Astrocyte (in vitro differentiated cells and primary cell): ENCODE measurements at regions not wholly inside any gene's neighbourhood (a gene's known extent, or its start where the extent isn't known, plus 50 kb on each side); places are given as distances from the start of the nearest gene placed in this dataset.
A peak's percentile ranks its signal among the peaks of the same experiment; 100 is the strongest.

Source experiments
- DNase-seq: peaks from one replicate; pipeline ENCODE4 v3.0.0-alpha.2; 2010; ENCODE audit warnings: low read depth
- FAIRE-seq: peaks from 2 replicates; lab custom pipeline; 2011; peaks lifted over from hg19 to GRCh38; lab: Jason Lieb, UNC
- H2AFZ ChIP-seq: 2 replicates; pipeline ENCODE4 v1.6.0; 2012; ENCODE audit warnings: low read depth, low read length, inconsistent platforms
- H3K27ac ChIP-seq: 2 replicates; pipeline ENCODE4 v1.5.1; 2011; ENCODE audit warnings: low read depth, low read length, inconsistent platforms
- H3K27me3 ChIP-seq: 2 replicates; pipeline ENCODE4 v1.6.0; 2011; ENCODE audit warnings: low read length, inconsistent platforms; ENCODE audit not compliant: insufficient read depth
- H3K36me3 ChIP-seq: 2 replicates; pipeline ENCODE4 v1.5.1; 2011; ENCODE audit warnings: low read length, inconsistent platforms; ENCODE audit not compliant: insufficient read depth
- H3K4me1 ChIP-seq: 2 replicates; pipeline ENCODE4 v1.5.1; 2011; ENCODE audit warnings: low read length, inconsistent platforms; ENCODE audit not compliant: insufficient read depth
- H3K4me2 ChIP-seq: 2 replicates; pipeline ENCODE4 v1.6.0; 2012; ENCODE audit warnings: low read length, inconsistent platforms
- H3K4me3 ChIP-seq: 2 replicates; pipeline ENCODE4 v1.5.1; 2011; ENCODE audit warnings: low read depth, mild to moderate bottlenecking, low read length, inconsistent platforms; ENCODE audit not compliant: insufficient read depth
- H3K79me2 ChIP-seq: 2 replicates; pipeline ENCODE4 v1.6.0; 2012; ENCODE audit warnings: mild to moderate bottlenecking, low read length, inconsistent platforms; ENCODE audit not compliant: insufficient read depth
- H3K9ac ChIP-seq: 2 replicates; pipeline ENCODE4 v1.6.0; 2012; ENCODE audit warnings: mild to moderate bottlenecking, low read length, inconsistent platforms
- H3K9me3 ChIP-seq: 2 replicates; pipeline ENCODE4 v1.5.1; 2012; ENCODE audit warnings: low read depth, mild to moderate bottlenecking, low read length, inconsistent platforms; ENCODE audit not compliant: insufficient read depth
- H4K20me1 ChIP-seq: 2 replicates; pipeline ENCODE4 v1.6.0; 2012; ENCODE audit warnings: low read length, inconsistent platforms; ENCODE audit not compliant: insufficient read depth
- H3K27ac Mint-ChIP-seq: one replicate; pipeline ENCODE4 v1.8.0; 2021; ENCODE audit warnings: mild to moderate bottlenecking, mixed read lengths; ENCODE audit not compliant: unreplicated experiment
- H3K27me3 Mint-ChIP-seq: one replicate; pipeline ENCODE4 v1.8.0; 2021; ENCODE audit warnings: low read depth, mixed read lengths; ENCODE audit not compliant: unreplicated experiment
- H3K36me3 Mint-ChIP-seq: one replicate; pipeline ENCODE4 v1.8.0; 2021; ENCODE audit warnings: low read depth, mixed read lengths; ENCODE audit not compliant: unreplicated experiment
- H3K4me1 Mint-ChIP-seq: one replicate; pipeline ENCODE4 v1.8.0; 2021; ENCODE audit warnings: low read depth, mixed read lengths; ENCODE audit not compliant: unreplicated experiment
- H3K4me3 Mint-ChIP-seq: one replicate; pipeline ENCODE4 v1.8.0; 2021; ENCODE audit warnings: mild to moderate bottlenecking, moderate library complexity, mixed read lengths; ENCODE audit not compliant: unreplicated experiment
- H3K9me3 Mint-ChIP-seq: one replicate; pipeline ENCODE4 v1.8.0; 2021; ENCODE audit warnings: mild to moderate bottlenecking, mixed read lengths; ENCODE audit not compliant: unreplicated experiment
- CTCF ChIP-seq: IDR thresholded peaks from 2 replicates; pipeline ENCODE4 v1.5.1; 2011; ENCODE audit warnings: low read depth, mild to moderate bottlenecking, inconsistent platforms, low read length, moderate library complexity; ENCODE audit not compliant: insufficient read depth
- EZH2 ChIP-seq: IDR thresholded peaks from 2 replicates; pipeline ENCODE4 v1.6.1; 2012; ENCODE audit warnings: mild to moderate bottlenecking, low read length, inconsistent platforms; ENCODE audit not compliant: insufficient read depth

- DNase-seq (peak; percentile 78), FAIRE-seq (no peak)
- Histone ChIP-seq H3K27me3 (peaks cover 2% of the 10 kb centered on the region), H3K36me3 (no peaks in the 10 kb centered on the region), H3K4me1 (no peaks in the 10 kb centered on the region), H2AFZ (no peak overlapping the region), H3K9me3 (peaks cover 10% of the 10 kb centered on the region), H4K20me1 (no peaks in the 10 kb centered on the region), H3K79me2 (no peaks in the 10 kb centered on the region), H3K27ac (no peak overlapping the region), H3K4me3 (no peak overlapping the region), H3K4me2 (no peak overlapping the region), H3K9ac (no peak overlapping the region)
- Mint-ChIP-seq H3K27ac (no peak overlapping the region), H3K4me3 (no peak overlapping the region), H3K36me3 (peaks cover 2% of the 10 kb centered on the region), H3K27me3 (no peaks in the 10 kb centered on the region), H3K9me3 (peaks cover 18% of the 10 kb centered on the region), H3K4me1 (no peaks in the 10 kb centered on the region)
- TF ChIP-seq EZH2: no peak
- TF ChIP-seq CTCF: no peak
Measured at GRCh38 chr11:129652835-129653234, 162.8 kb upstream of the TMEM45B start.

DNA sequence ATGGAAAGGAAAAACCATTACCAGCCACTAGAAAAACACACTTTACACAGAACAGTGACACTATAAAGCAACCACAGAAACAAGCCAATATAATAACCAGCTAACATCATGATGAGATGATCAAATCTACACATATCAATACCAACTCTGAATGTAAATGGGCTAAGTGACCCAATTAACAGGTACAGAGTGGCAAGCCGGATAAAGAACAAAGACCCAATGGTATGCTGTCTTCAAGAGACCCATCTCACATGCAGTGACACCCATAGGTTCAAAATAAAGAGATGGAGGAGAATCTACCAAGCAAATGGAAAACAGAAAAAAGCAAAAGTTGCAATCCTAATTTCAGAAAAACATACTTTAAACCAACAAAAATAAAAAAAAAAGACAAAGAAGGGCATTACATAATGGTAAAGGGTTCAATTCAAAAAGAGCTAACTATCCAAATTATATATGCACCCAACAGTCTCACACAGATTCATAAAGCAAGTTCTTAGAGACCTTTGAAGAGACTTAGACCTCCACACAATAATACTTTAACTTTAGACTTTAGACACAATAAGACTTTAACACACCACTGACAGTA lies 160.3 kb upstream of the TMEM45B start:
- DNase-seq: no peak
- Mint-ChIP-seq H3K27me3 (no peaks in the 10 kb centered on the region), H3K27ac (no peak overlapping the region)

More for the DNA sequence above, 160.3 kb upstream of the TMEM45B start:
- TF ChIP-seq CTCF: no peak
- no peak overlapping the region for H3K4me2 ChIP-seq
- no peak overlapping the region for H3K27ac ChIP-seq
- H3K9me3 ChIP-seq: peaks cover 10% of the 10 kb centered on the region
- no peak for FAIRE-seq
- Mint-ChIP-seq H3K9me3 (peaks cover 18% of the 10 kb centered on the region), H3K4me3 (no peak overlapping the region), H3K4me1 (no peaks in the 10 kb centered on the region), H3K36me3 (peaks cover 2% of the 10 kb centered on the region)
- H3K79me2 ChIP-seq: no peaks in the 10 kb centered on the region
- no peak overlapping the region for H3K4me3 ChIP-seq
- H3K4me1 ChIP-seq: no peaks in the 10 kb centered on the region
- H3K36me3 ChIP-seq: no peaks in the 10 kb centered on the region
- peaks cover 2% of the 10 kb centered on the region for H3K27me3 ChIP-seq
- H3K9ac ChIP-seq: no peak overlapping the region
- H4K20me1 ChIP-seq: no peaks in the 10 kb centered on the region
- H2AFZ ChIP-seq: no peak overlapping the region
